Mammary epithelial cell (primary cell): ENCODE measurements at regions not wholly inside any gene's neighbourhood (a gene's known extent, or its start where the extent isn't known, plus 50 kb on each side); places are given as distances from the start of the nearest gene placed in this dataset.

Experiments
- CTCF ChIP-seq, 2 donors: IDR thresholded peaks in 1 of 2; conservative IDR thresholded peaks in 1 of 2; 2 replicates each; pipeline ENCODE4 v1.5.1; 2011 to 2012; ENCODE audit warnings: inconsistent platforms in 2 of 2, low read length in 2 of 2, mild to moderate bottlenecking in 2 of 2, control low read depth in 1 of 2, low read depth in 1 of 2; ENCODE audit not compliant: insufficient read depth in 1 of 2; ENCODE audit errors: extremely low read depth in 1 of 2
- EZH2 ChIP-seq: IDR thresholded peaks from 2 replicates; pipeline ENCODE4 v1.6.1; 2012; ENCODE audit warnings: low read length, inconsistent platforms, borderline replicate concordance

DNA sequence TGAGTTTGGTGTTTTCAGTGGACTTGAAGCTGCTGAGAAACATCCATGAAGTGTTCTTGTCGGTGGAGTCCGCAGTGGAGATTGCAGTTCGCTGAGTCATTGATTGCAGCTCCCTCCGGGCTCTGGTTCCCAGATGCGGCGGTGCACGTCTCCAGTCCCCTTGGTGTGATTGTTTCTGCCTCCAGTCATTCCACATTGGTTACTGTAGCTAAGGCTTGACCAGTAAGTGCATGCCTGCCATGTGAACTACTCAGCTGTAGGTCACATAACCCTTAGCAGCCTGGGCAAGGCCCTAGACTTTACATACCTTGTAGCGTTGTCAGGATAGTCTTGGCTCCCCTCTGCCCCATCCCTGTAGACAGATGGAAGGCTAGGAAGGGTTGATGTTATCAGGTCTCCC is 53.8 kb upstream of the CLCN4 start:
- no peak for TF ChIP-seq CTCF (conservative IDR thresholded peaks at IDR 0.05 in 1 of 2, IDR thresholded peaks at IDR 0.05 in 1 of 2; ENCODE audit: extremely low read depth in 1 of 2, insufficient read depth in 1 of 2, low read depth in 1 of 2, low read length in 2 of 2)
- TF ChIP-seq EZH2, result no peak
